ENCODE measurements at regions not wholly inside any gene's neighbourhood (a gene's known extent, or its start where the extent isn't known, plus 50 kb on each side); places are given as distances from the start of the nearest gene placed in this dataset.

- Histone ChIP-seq H3K27me3 (ENCODE audit: control insufficient read depth in 2 of 2, insufficient read depth in 2 of 2, low read length in 2 of 2) (peaks cover 1 to 11% of the 10 kb centered on the region in 2 experiments), H3K79me2 (ENCODE audit: control insufficient read depth, insufficient read depth, low read length) (no peaks in the 10 kb centered on the region), H3K27ac (ENCODE audit: insufficient read depth, low read depth, low read length) (no peak overlapping the region), H3K9me3 (replicated peaks; ENCODE audit: control insufficient read depth, insufficient read depth, low read length) (no peaks in the 10 kb centered on the region), H3K4me3 (replicated peaks in 1 of 3; ENCODE audit: insufficient read depth in 1 of 3, low read depth in 1 of 3, low read length in 3 of 3) (no peak overlapping the region), H2AFZ (ENCODE audit: low read depth, low read length) (no peak overlapping the region), H4K20me1 (replicated peaks; ENCODE audit: control insufficient read depth, extremely low read depth, insufficient read depth, low read length) (no peaks in the 10 kb centered on the region), H3K4me1 (ENCODE audit: control insufficient read depth, extremely low read depth, insufficient read depth, low read length) (peaks cover 6% of the 10 kb centered on the region), H3K9ac (replicated peaks; ENCODE audit: extremely low read depth, insufficient read depth, low read length) (no peak overlapping the region), H3K4me2 (ENCODE audit: insufficient read depth, low read length) (no peak overlapping the region), H3K36me3 (ENCODE audit: control insufficient read depth in 2 of 2, extremely low read depth in 1 of 2, insufficient read depth in 2 of 2, low read length in 2 of 2) (no peaks in the 10 kb centered on the region), H3K9me1 (replicated peaks; ENCODE audit: control insufficient read depth, extremely low read depth, insufficient read depth, low read length) (no peaks in the 10 kb centered on the region)
- DNase-seq (ENCODE audit: low read depth, low spot score) (no peak), FAIRE-seq (no peak)
- ChIA-PET CTCF (interaction anchor here (1.1 to 6.4 kb wide), 3 partner anchors 23 to 24 kb away, joined by 3 to 50 read pairs (median 3); no protein-coding TSS in a partner anchor), POLR2A (no interaction called here)
- no TSS peak for BruUV-seq (replicated peaks)
- intact Hi-C loops (cut with micrococcal nuclease): no loop called here
- dilution Hi-C loops (cut with MboI; ENCODE audit: extremely low pct_ligation_motif_present, low sequenced_read_pairs): no loop called here
- no peak for TF ChIP-seq JUN (IDR thresholded peaks at IDR 0.05; ENCODE audit: borderline replicate concordance, insufficient read depth, insufficient read length, low read depth)
- no peak for TF ChIP-seq GATA2 (IDR thresholded peaks at IDR 0.05; ENCODE audit: insufficient read depth, insufficient read length, low read depth, low read length)
- TF ChIP-seq MYC (IDR thresholded peaks at IDR 0.05; ENCODE audit: low read depth, low read length): no peak
- no peak for TF ChIP-seq FOS (IDR thresholded peaks at IDR 0.05; ENCODE audit: borderline replicate concordance, insufficient read depth, low read length)
- no peak for TF ChIP-seq POLR2AphosphoS5 (IDR thresholded peaks at IDR 0.05; ENCODE audit: insufficient read depth, low read depth, low read length)
- TF ChIP-seq POLR2A (IDR thresholded peaks at IDR 0.05; ENCODE audit: low read depth, low read length): no peak
- no peak for TF ChIP-seq EZH2 (IDR thresholded peaks at IDR 0.05; ENCODE audit: borderline replicate concordance, low read depth, low read length, severe bottlenecking)
- TF ChIP-seq, protein P1, sequence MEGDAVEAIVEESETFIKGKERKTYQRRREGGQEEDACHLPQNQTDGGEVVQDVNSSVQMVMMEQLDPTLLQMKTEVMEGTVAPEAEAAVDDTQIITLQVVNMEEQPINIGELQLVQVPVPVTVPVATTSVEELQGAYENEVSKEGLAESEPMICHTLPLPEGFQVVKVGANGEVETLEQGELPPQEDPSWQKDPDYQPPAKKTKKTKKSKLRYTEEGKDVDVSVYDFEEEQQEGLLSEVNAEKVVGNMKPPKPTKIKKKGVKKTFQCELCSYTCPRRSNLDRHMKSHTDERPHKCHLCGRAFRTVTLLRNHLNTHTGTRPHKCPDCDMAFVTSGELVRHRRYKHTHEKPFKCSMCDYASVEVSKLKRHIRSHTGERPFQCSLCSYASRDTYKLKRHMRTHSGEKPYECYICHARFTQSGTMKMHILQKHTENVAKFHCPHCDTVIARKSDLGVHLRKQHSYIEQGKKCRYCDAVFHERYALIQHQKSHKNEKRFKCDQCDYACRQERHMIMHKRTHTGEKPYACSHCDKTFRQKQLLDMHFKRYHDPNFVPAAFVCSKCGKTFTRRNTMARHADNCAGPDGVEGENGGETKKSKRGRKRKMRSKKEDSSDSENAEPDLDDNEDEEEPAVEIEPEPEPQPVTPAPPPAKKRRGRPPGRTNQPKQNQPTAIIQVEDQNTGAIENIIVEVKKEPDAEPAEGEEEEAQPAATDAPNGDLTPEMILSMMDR (IDR thresholded peaks at IDR 0.05; ENCODE audit: extremely low read depth in 1 of 2, insufficient read depth in 1 of 2, low read depth in 1 of 2, low read length in 2 of 2): no peak
- TF ChIP-seq, protein P2, sequence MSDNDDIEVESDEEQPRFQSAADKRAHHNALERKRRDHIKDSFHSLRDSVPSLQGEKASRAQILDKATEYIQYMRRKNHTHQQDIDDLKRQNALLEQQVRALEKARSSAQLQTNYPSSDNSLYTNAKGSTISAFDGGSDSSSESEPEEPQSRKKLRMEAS (IDR thresholded peaks at IDR 0.05; ENCODE audit: insufficient read depth, insufficient read length): no peak
Measured at GRCh38 chr2:88856409-88857135, 165.1 kb downstream of the RPIA start.
